CD4-positive, alpha-beta T cell (primary cell): ENCODE measurements at regions not wholly inside any gene's neighbourhood (a gene's known extent, or its start where the extent isn't known, plus 50 kb on each side); places are given as distances from the start of the nearest gene placed in this dataset.

ENCODE experiments used
- ATAC-seq: fragments of 200-7000 bp; cut with Tn5 transposase; one replicate; pipeline ENCODE4 v1.10.0; 2022; ENCODE audit warnings: mild to moderate bottlenecking; ENCODE audit not compliant: poor library complexity
- CTCF ChIA-PET: fragments of 350-600 bp; sonication (Branson Sonifier 250); formaldehyde crosslinking; loops from one replicate; lab custom pipeline; 2021; ENCODE audit warnings: antibody characterized with exemption, inconsistent platforms; lab: Charles Lee
- POLR2A ChIA-PET: fragments of 350-600 bp; sonication (Branson Sonifier 250); formaldehyde crosslinking; loops from one replicate; lab custom pipeline; 2021; ENCODE audit warnings: antibody characterized with exemption, inconsistent platforms; lab: Charles Lee
- DNase-seq, 14 experiments: peaks; one replicate each; pipeline ENCODE4 v3.0.0-alpha.2; 2013 to 2020; ENCODE audit warnings: mixed read lengths in 2 of 14
- H3K27ac ChIP-seq, 2 donors: one replicate each; pipeline versions ENCODE4 v1.5.1 to v1.7.0; 2013; ENCODE audit warnings: low read length in 2 of 2, low read depth in 1 of 2, mild to moderate bottlenecking in 1 of 2
- H3K27me3 ChIP-seq, 2 experiments: 1 replicate in 1 of 2; 2 replicates in 1 of 2; pipeline versions ENCODE4 v1.6.1 to v1.7.0; 2013; ENCODE audit warnings: low read length in 2 of 2, control low read depth in 1 of 2, mild to moderate bottlenecking in 1 of 2, moderate library complexity in 1 of 2; ENCODE audit not compliant: insufficient read depth in 2 of 2, control insufficient read depth in 1 of 2
- H3K36me3 ChIP-seq: one replicate; pipeline ENCODE4 v1.6.1; 2013; ENCODE audit warnings: low read length, control low read depth; ENCODE audit not compliant: insufficient read depth
- H3K4me1 ChIP-seq: one replicate; pipeline ENCODE4 v1.6.1; 2013; ENCODE audit warnings: low read length, control low read depth; ENCODE audit not compliant: insufficient read depth
- H3K4me3 ChIP-seq: one replicate; pipeline ENCODE4 v1.5.1; 2013; ENCODE audit warnings: mild to moderate bottlenecking, low read length, moderate library complexity
- H3K9me3 ChIP-seq, 2 experiments: 1 replicate in 1 of 2; 2 replicates in 1 of 2; pipeline versions ENCODE4 v1.6.1 to v1.7.0; 2013; ENCODE audit warnings: low read length in 2 of 2, mild to moderate bottlenecking in 2 of 2, control low read depth in 1 of 2, moderate library complexity in 1 of 2; ENCODE audit not compliant: control insufficient read depth in 1 of 2, insufficient read depth in 1 of 2
- H3K27ac Mint-ChIP-seq: one replicate; pipeline ENCODE4 v1.8.0; 2020; ENCODE audit warnings: mixed read lengths
- H3K27me3 Mint-ChIP-seq: one replicate; pipeline ENCODE4 v1.8.0; 2021; ENCODE audit warnings: mixed read lengths
- H3K36me3 Mint-ChIP-seq: one replicate; pipeline ENCODE4 v1.8.0; 2021; ENCODE audit warnings: low read depth, mixed read lengths
- H3K4me1 Mint-ChIP-seq: one replicate; pipeline ENCODE4 v1.8.0; 2021; ENCODE audit warnings: low read depth, mixed read lengths
- H3K4me3 Mint-ChIP-seq: one replicate; pipeline ENCODE4 v1.8.0; 2020; ENCODE audit warnings: mild to moderate bottlenecking, mixed read lengths
- H3K9me3 Mint-ChIP-seq: one replicate; pipeline ENCODE4 v1.8.0; 2020; ENCODE audit warnings: mixed read lengths
- intact Hi-C, 2 experiments: fragments of 100-400 bp; cut with DNase I in 1 of 2; cut with micrococcal nuclease in 1 of 2; formaldehyde crosslinking; loops; one replicate each; pipeline versions ENCODE4 v1.15.1 to v1.9.0; 2023 to 2025; cut with DNase I, micrococcal nuclease
- TF ChIP-seq, protein P1 (sequence below): fragments of 200-600 bp; IDR thresholded peaks from one replicate; pipeline ENCODE4 v1.8.0; 2022; ENCODE audit warnings: antibody characterized with exemption, mild to moderate bottlenecking

DNA sequence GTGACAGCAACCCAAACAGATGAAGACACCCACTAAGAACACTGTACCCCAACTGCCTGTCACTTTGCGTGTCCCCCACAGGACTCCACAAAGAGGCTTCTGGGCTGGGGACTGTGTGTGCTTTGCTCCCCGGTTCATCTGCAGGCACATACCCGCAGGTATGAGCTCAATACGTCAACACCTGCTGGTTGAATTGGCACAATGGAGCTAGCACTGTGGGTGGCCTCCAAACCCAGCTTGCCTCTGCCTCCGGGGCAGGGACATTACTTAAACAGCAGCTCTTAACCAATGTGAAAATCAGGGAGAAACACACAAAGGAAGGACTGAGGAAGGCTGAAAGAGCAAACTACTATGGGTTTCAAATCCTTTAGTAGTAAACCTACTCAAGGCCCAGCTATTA, 140.2 kb upstream of the TIAM1 start:
- Histone ChIP-seq H3K4me1 (no peaks in the 10 kb centered on the region), H3K36me3 (no peaks in the 10 kb centered on the region), H3K4me3 (no peak overlapping the region), H3K27me3 (no peaks in the 10 kb centered on the region), H3K27ac (no peak overlapping the region), H3K9me3 (peaks cover 25 to 48% of the 10 kb centered on the region in 2 experiments)
- Mint-ChIP-seq H3K27ac (no peak overlapping the region), H3K4me1 (no peaks in the 10 kb centered on the region), H3K36me3 (peaks cover 10% of the 10 kb centered on the region), H3K9me3 (peaks cover 3% of the 10 kb centered on the region), H3K4me3 (no peak overlapping the region), H3K27me3 (no peaks in the 10 kb centered on the region)
- ChIA-PET POLR2A (no interaction called here), CTCF (no interaction called here)
- intact Hi-C loops = no loop called here
- ATAC-seq = no peak
- TF ChIP-seq, protein P1, sequence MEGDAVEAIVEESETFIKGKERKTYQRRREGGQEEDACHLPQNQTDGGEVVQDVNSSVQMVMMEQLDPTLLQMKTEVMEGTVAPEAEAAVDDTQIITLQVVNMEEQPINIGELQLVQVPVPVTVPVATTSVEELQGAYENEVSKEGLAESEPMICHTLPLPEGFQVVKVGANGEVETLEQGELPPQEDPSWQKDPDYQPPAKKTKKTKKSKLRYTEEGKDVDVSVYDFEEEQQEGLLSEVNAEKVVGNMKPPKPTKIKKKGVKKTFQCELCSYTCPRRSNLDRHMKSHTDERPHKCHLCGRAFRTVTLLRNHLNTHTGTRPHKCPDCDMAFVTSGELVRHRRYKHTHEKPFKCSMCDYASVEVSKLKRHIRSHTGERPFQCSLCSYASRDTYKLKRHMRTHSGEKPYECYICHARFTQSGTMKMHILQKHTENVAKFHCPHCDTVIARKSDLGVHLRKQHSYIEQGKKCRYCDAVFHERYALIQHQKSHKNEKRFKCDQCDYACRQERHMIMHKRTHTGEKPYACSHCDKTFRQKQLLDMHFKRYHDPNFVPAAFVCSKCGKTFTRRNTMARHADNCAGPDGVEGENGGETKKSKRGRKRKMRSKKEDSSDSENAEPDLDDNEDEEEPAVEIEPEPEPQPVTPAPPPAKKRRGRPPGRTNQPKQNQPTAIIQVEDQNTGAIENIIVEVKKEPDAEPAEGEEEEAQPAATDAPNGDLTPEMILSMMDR = no peak
- DNase-seq = no peak

DNA sequence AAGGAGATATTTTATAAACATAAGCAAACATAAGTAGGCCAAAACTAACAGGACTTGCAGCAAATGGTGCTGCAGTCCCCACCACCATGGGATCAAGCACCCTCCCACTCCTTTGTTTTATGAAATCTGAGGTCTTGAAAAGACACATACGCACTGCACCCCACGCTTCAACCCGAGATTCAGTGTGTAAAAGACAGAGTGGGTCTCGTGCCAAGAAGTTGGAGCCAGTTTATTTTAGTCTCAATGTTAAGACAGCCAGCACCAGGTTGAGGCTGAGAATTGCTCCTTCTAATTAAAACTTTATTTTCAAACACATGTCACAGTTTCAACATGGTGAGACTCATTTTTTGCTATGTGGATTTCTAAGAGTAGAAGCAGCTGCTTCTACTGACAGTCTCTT, 139.1 kb upstream of the TIAM1 start:
- H3K9me3 ChIP-seq = peaks cover 25 to 48% of the 10 kb centered on the region in 2 experiments

DNA sequence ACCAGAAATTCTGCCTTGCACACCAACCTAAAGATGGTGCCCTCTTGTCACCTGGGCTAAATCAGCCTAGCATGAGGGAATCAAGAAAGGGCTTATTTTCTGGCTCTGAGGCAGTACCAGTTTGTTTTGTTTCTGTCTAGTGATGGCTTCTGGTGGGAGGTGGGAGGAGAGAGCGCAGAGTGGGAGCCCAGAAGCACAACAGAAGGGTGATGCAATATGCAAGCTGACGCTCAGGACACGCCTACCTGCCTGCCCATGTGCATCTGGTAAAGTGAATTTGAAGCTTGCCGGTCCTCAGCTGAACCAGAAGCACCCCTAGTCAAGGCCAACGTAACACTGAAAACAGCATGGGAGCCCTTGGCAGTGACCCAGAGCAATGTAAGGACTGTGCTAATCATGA, 138.4 kb upstream of the TIAM1 start:
- Histone ChIP-seq H3K27ac (no peak overlapping the region), H3K9me3 (peaks cover 25 to 48% of the 10 kb centered on the region in 2 experiments), H3K4me3 (no peak overlapping the region), H3K36me3 (no peaks in the 10 kb centered on the region), H3K4me1 (no peaks in the 10 kb centered on the region), H3K27me3 (no peaks in the 10 kb centered on the region)
- Mint-ChIP-seq H3K36me3 (peaks cover 10% of the 10 kb centered on the region), H3K27me3 (no peaks in the 10 kb centered on the region), H3K4me3 (no peak overlapping the region), H3K27ac (no peak overlapping the region), H3K4me1 (no peaks in the 10 kb centered on the region), H3K9me3 (peaks cover 3% of the 10 kb centered on the region)
- ChIA-PET CTCF (no interaction called here), POLR2A (no interaction called here)
- TF ChIP-seq, protein P1 = no peak
- intact Hi-C loops = no loop called here
- ATAC-seq = no peak
- no peak for DNase-seq

More for the DNA sequence above, 139.1 kb upstream of the TIAM1 start:
- ChIA-PET POLR2A (no interaction called here), CTCF (no interaction called here)
- H3K9me3 Mint-ChIP-seq = peaks cover 3% of the 10 kb centered on the region
- H3K27ac Mint-ChIP-seq = no peak overlapping the region
- intact Hi-C loops = no loop called here
- Histone ChIP-seq H3K4me3 (no peak overlapping the region), H3K27ac (no peak overlapping the region), H3K27me3 (no peaks in the 10 kb centered on the region), H3K36me3 (no peaks in the 10 kb centered on the region), H3K4me1 (no peaks in the 10 kb centered on the region)
- TF ChIP-seq, protein P1 = no peak
- DNase-seq (no peak), ATAC-seq (no peak)
- H3K4me1 Mint-ChIP-seq = no peaks in the 10 kb centered on the region
- H3K4me3 Mint-ChIP-seq = no peak overlapping the region
- no peaks in the 10 kb centered on the region for H3K27me3 Mint-ChIP-seq
- peaks cover 10% of the 10 kb centered on the region for H3K36me3 Mint-ChIP-seq
